HG03039 (cell line): ENCODE measurements at regions not wholly inside any gene's neighbourhood (a gene's known extent, or its start where the extent isn't known, plus 50 kb on each side); places are given as distances from the start of the nearest gene placed in this dataset.

Experiments used
- ATAC-seq: cut with Tn5 transposase; IDR thresholded peaks from one replicate; pipeline ENCODE4 v1.9.1; 2021; ENCODE audit warnings: mild to moderate bottlenecking, moderate library complexity; ENCODE audit not compliant: unreplicated experiment

DNA sequence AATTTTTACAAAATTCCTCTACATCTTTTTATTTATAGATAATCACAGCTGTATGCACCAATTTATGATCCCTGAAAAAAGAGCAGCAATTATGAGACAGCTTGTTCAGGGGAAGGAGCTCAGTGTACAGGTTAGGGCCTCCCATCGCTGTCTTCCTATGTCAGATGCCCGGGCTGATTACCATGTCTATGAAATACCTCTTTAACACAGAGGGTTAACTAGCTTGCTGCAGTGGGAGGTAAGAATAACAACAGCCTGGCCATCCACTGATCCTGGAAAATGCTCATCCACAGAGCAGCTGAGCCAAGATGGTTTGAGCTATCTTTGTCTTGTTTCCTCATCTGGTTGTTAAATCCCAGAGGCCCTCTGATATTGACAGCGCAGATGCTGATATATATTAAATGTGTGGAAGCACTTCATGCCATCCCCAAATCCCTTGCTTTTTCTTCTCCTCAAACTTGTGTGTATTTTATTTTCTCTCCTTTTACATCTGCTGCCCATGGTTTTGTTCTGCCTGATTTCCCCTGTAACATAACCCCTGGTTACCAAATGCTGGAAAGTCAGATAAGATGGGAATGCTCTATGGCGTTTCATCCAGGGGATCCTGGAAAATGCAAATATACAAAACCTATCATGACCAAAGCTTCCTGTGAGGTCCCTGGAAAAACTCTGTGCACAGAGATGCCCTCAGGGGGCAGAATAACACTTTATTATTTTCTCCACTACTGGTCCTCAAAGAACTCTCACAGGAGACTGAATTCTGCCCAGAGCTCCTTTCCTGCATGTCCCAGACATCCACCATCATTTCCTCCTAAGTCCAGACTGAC, 85.8 kb upstream of the PUDP start:
- no peak for ATAC-seq

GRCh38 chrX:7228226-7228625, 80.3 kb upstream of the PUDP start:
- no peak for ATAC-seq

GRCh38 chrX:7225338-7225737, 77.4 kb upstream of the PUDP start:
- no peak for ATAC-seq

GRCh38 chrX:7223271-7223670, 75.3 kb upstream of the PUDP start:
- ATAC-seq: no peak

GRCh38 chrX:7220121-7220520, 72.2 kb upstream of the PUDP start:
- ATAC-seq: no peak

DNA sequence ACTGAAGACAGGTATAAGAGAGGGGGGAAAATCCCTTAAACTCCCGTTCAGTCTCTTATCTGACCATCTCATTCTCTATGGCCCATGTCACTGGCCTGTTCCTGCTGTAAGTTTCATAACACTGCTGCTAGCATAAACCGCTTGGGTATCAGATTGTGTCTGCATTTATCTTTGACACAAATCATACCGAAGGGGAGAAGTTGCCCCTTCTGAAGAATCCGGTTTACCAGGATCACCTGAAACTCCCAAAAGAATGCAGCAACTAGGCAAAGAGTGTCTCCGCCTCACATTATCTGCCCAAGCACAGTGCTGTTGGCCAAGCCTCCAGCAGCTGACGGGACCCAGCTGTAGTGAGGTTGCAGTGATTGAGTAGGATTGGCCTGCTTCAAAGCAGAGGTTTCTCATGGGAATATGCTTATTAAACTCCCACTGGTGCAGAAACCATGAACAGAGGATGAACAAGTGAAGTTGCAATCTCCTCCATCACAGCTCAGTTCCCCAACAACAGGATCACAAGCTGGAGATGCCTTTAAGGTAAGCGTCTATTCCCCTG, 71.3 kb upstream of the PUDP start:
- ATAC-seq: no peak

DNA sequence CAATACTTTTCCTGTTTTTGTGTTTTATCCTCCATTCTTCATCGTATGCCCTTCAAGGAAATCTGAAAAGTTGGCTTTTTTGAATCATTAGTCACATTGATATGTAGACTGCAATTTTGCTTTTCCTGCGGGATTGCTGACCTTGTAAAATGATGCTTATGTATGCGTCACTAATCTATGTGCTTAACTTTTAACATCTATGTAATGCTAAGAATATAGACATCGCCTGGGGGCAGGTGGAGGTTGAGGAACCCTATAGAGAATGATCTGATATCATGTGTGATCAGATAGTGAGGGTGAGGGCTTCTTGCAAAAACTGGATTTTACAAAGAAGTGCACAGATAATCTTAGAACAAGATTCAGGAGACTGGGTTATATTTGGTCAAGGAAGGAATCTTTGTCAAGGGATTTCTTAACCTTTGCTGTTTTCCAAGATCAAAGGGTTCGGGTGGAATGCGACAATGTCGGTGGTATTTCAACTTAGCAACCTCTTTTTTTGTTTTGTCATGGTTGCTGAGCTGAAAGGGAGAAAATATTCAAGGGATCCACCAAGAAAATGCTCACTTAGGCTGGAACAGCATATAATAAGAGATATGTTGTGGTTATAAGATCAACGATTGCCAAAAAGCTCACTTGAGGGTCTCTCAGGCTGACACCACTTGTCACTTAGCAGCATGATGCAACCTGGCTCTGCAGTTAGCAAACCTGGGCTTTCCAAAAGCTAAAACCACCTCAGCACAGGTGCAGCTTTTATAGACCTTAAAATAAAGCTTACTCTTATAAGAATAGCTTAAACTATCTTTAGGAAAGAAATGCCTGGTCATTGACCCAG, 70.6 kb upstream of the PUDP start:
- no peak for ATAC-seq

DNA sequence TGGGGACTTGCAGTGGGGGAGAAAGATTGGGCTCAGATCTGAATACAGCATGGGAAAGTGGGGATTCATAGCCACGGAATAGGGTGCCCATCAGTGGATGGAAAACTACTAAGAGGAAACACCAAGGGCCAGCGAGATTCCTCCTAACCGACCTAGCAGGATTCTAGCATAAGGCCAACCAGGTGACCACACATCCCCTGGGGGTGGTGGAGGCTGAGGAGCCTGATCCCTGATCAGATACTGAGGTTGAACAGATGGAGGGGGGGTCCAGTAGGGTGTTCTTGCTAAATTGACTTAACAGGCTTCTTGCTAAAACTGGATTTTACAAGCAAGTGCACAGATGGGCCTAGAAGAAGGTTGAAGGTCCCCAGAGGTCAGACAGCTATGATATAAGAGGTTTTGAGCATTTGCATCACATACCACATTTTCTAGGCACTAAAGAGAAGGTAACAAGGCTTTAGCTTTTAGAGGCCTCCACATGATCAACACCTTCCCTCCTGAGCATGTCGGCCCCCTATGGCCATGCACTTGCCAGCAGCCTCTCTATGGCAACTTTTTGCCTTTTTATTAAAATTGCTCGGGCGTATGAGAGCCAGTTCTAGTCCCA, 69.1 kb upstream of the PUDP start:
- no peak for ATAC-seq

DNA sequence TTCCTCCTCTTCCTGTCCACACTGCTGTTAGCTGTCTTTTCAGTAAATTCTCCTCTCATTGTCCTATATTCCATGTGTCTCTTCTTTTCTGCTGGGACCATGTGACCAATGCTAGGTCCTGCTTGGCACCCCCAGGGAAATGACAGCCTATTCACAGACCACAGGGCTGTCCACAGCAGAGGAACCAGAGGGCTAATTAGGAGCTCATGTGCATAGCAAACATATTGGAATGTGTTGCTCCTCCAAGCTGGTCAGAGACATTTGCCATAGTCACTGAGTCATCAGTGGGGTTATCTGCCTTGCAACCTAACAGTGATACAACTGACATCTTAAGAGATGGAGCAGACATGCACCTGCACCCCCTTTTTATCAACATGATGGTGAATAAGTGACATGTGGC, 67.9 kb upstream of the PUDP start:
- ATAC-seq: no peak

DNA sequence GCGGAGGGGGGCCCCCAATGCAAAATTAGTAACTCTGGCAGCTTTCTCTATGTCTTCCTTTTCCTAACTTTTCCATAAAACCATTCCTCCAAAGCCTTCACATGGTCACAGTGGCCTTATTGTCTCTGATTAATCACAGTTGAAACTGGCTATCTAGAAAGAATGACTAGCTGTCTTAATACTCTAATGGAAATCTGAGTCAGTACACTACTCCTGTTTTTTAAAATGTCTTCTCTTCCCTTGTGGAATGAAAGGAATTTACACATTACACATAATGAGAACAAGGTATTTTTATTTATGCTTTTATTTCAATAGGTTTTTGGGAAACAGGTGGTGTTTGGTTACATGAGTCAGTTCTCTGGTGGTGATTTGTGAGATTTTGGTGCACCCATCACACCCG, 66.3 kb upstream of the PUDP start:
- ATAC-seq: no peak

- no peak for ATAC-seq
These were observed 57.2 kb upstream of the PUDP start for GRCh38 chrX:7205037-7205577.

- no peak for ATAC-seq
These were observed 56.7 kb upstream of the PUDP start for GRCh38 chrX:7204619-7205018.

DNA sequence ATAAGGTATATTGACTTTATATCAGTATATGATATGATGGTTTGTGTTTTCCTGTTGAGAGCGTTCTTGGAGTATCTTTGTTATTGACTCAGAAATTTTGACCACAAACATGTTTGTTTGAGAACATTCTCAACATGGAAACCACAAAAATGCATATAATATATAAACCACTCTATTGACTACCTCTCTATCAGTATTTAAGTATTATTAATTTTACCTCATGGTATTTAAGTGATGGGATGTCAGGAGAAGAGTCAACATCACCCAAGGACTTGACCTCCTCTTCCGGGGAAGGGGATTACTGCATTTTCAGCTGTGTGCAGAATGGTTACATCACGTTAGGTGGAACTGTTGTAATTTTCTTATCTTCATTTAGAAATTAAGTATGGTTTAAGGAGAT, 54.3 kb upstream of the PUDP start:
- ATAC-seq: no peak

- no peak for ATAC-seq
These were observed 53.5 kb upstream of the PUDP start for GRCh38 chrX:7201496-7201895.

- no peak for ATAC-seq
These were observed 50.5 kb upstream of the PUDP start for GRCh38 chrX:7198499-7198898.
